ENCODE measurements at regions not wholly inside any gene's neighbourhood (a gene's known extent, or its start where the extent isn't known, plus 50 kb on each side); places are given as distances from the start of the nearest gene placed in this dataset.

- no peak for ATAC-seq
Measured at GRCh38 chr20:52785679-52786078, 186.5 kb upstream of the TSHZ2 start.

GRCh38 chr20:52783769-52784168, 188.4 kb upstream of the TSHZ2 start:
- H3K36me3 ChIP-seq: no peaks in the 10 kb centered on the region
- H3K4me3 ChIP-seq: no peak overlapping the region

More at GRCh38 chr20:52785679-52786078, 186.5 kb upstream of the TSHZ2 start:
- H3K4me1 ChIP-seq: no peaks in the 10 kb centered on the region
- no peak overlapping the region for H3K4me3 ChIP-seq
- H3K27me3 ChIP-seq (ENCODE audit: low read depth): no peaks in the 10 kb centered on the region
- intact Hi-C loops (cut with DNase I): no loop called here
- H3K9me3 ChIP-seq: no peaks in the 10 kb centered on the region
- H3K36me3 ChIP-seq: no peaks in the 10 kb centered on the region
- no peak overlapping the region for H3K27ac ChIP-seq
- DNase-seq: no peak
- no peak for TF ChIP-seq CTCF (IDR thresholded peaks at IDR 0.05)

GRCh38 chr20:52780462-52780861, 191.7 kb upstream of the TSHZ2 start:
- no peaks in the 10 kb centered on the region for H3K27me3 ChIP-seq (ENCODE audit: low read depth)
- no peaks in the 10 kb centered on the region for H3K9me3 ChIP-seq
- no peaks in the 10 kb centered on the region for H3K4me1 ChIP-seq
- DNase-seq (no peak), ATAC-seq (no peak)
- H3K4me3 ChIP-seq: no peak overlapping the region
- no peak overlapping the region for H3K27ac ChIP-seq
- intact Hi-C loops (cut with DNase I): no loop called here
- TF ChIP-seq CTCF (IDR thresholded peaks at IDR 0.05): no peak
- no peaks in the 10 kb centered on the region for H3K36me3 ChIP-seq

More at GRCh38 chr20:52783769-52784168, 188.4 kb upstream of the TSHZ2 start:
- Histone ChIP-seq H3K4me1 (no peaks in the 10 kb centered on the region), H3K9me3 (no peaks in the 10 kb centered on the region), H3K27ac (no peak overlapping the region), H3K27me3 (ENCODE audit: low read depth) (no peaks in the 10 kb centered on the region)
- ATAC-seq (no peak), DNase-seq (no peak)
- TF ChIP-seq CTCF (IDR thresholded peaks at IDR 0.05): peak; percentile 23
- intact Hi-C loops (cut with DNase I): no loop called here

- DNase-seq: no peak
- Histone ChIP-seq H3K27ac (no peak overlapping the region), H3K9me3 (no peaks in the 10 kb centered on the region), H3K4me3 (no peak overlapping the region), H3K27me3 (ENCODE audit: low read depth) (no peaks in the 10 kb centered on the region), H3K4me1 (no peaks in the 10 kb centered on the region), H3K36me3 (no peaks in the 10 kb centered on the region)
- TF ChIP-seq CTCF (IDR thresholded peaks at IDR 0.05): no peak
- no peak for ATAC-seq
- intact Hi-C loops (cut with DNase I): no loop called here
Measured at GRCh38 chr20:52779125-52779524, 193.0 kb upstream of the TSHZ2 start.

- no peaks in the 10 kb centered on the region for H3K9me3 ChIP-seq
- intact Hi-C loops (cut with DNase I): no loop called here
- no peak overlapping the region for H3K4me3 ChIP-seq
- no peak for ATAC-seq
- H3K36me3 ChIP-seq: no peaks in the 10 kb centered on the region
- no peak overlapping the region for H3K27ac ChIP-seq
- TF ChIP-seq CTCF (IDR thresholded peaks at IDR 0.05): no peak
- H3K27me3 ChIP-seq (ENCODE audit: low read depth): no peaks in the 10 kb centered on the region
- DNase-seq: no peak
- no peaks in the 10 kb centered on the region for H3K4me1 ChIP-seq
Measured at GRCh38 chr20:52777171-52777570, 195.0 kb upstream of the TSHZ2 start.

GRCh38 chr20:52775786-52776185, 196.4 kb upstream of the TSHZ2 start:
- Histone ChIP-seq H3K4me1 (no peaks in the 10 kb centered on the region), H3K4me3 (no peak overlapping the region), H3K27ac (no peak overlapping the region), H3K36me3 (no peaks in the 10 kb centered on the region), H3K9me3 (no peaks in the 10 kb centered on the region), H3K27me3 (ENCODE audit: low read depth) (no peaks in the 10 kb centered on the region)
- intact Hi-C loops (cut with DNase I): no loop called here
- TF ChIP-seq CTCF (IDR thresholded peaks at IDR 0.05): no peak
- DNase-seq: no peak
- ATAC-seq: no peak

All from lower lobe of right lung (tissue), 2 donors.